ENCODE measurements at regions not wholly inside any gene's neighbourhood (a gene's known extent, or its start where the extent isn't known, plus 50 kb on each side); places are given as distances from the start of the nearest gene placed in this dataset.

GRCh38 chr4:102438396-102439235 lies 62.5 kb upstream of the NFKB1 start:
- Histone ChIP-seq H3K36me3 (no peaks in the 10 kb centered on the region), H3K4me3 (no peak overlapping the region), H3K27me3 (no peaks in the 10 kb centered on the region), H3K27ac (peak overlapping the region in 2 of 4 donors; percentile 13 to 34), H3K9me3 (no peaks in the 10 kb centered on the region), H3K4me1 (peaks cover 3 to 18% (median 10%) of the 10 kb centered on the region in 3 donors)
- no peak for TF ChIP-seq CTCF (IDR thresholded peaks at IDR 0.05)
- WGBS, 2 donors, result 81 to 90% methylated on average over 4 of the region's 4 CpGs
- peak in 2 of 4 donors; percentile 6 to 16 for ATAC-seq
- no peak for DNase-seq
- no peak for FAIRE-seq
- intact Hi-C loops (cut with DNase I), result no loop called here

- DNase-seq (peak in 2 of 6 donors; percentile 12 to 30), ATAC-seq (peak; percentile 65 to 92 (median 77)), FAIRE-seq (no peak)
- Histone ChIP-seq H3K9me3 (no peaks in the 10 kb centered on the region), H3K36me3 (no peaks in the 10 kb centered on the region), H3K27ac (peak overlapping the region in 1 of 4 donors; percentile 34), H3K4me3 (no peak overlapping the region), H3K27me3 (no peaks in the 10 kb centered on the region), H3K4me1 (peaks cover 3 to 18% (median 10%) of the 10 kb centered on the region in 3 donors)
- no peak for TF ChIP-seq CTCF (IDR thresholded peaks at IDR 0.05)
- intact Hi-C loops (cut with DNase I), result no loop called here
- WGBS, 2 donors, result 18 to 23% methylated on average over 3 of the region's 3 CpGs
Observed at GRCh38 chr4:102439236-102439614, 61.9 kb upstream of the NFKB1 start.

- intact Hi-C loops (cut with DNase I), result loop anchor here in 2 of 3 donors (5.0 to 10.0 kb wide), 3 partner anchors 567 to 665 kb away; partner anchors contain the start of gene SLC9B1 (in 1 of the 2)
- no peak for TF ChIP-seq CTCF (IDR thresholded peaks at IDR 0.05)
- Histone ChIP-seq H3K27ac (peak overlapping the region in 1 of 4 donors; percentile 1), H3K4me3 (no peak overlapping the region), H3K36me3 (no peaks in the 10 kb centered on the region), H3K4me1 (peaks cover 3 to 18% (median 10%) of the 10 kb centered on the region in 3 donors), H3K27me3 (no peaks in the 10 kb centered on the region), H3K9me3 (no peaks in the 10 kb centered on the region)
- no peak for FAIRE-seq
- peak in 3 of 4 donors; percentile 42 to 66 (median 65) for ATAC-seq
- no peak for DNase-seq
Observed at GRCh38 chr4:102439812-102440211, 61.3 kb upstream of the NFKB1 start.

DNA sequence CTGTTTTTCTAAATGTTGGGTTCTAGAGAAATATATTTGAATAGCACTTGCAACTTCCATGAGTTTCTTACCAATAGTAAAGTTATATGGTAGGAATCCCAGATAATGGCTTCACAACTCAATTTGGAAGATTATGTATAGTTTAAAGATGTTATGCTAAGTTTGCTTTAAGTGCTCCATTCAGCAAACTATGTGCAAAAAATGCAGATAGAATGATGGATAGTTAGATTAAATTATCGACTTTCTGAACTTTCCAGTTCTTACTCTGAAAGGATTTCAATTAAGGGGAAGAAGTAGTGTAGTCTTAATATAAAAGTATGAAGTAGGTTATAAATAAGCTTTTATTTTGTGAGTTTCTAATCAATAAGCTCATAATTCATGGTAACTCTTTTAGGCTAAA lies 60.7 kb upstream of the NFKB1 start:
- Histone ChIP-seq H3K4me1 (peaks cover 3 to 18% (median 10%) of the 10 kb centered on the region in 3 donors), H3K4me3 (no peak overlapping the region), H3K9me3 (no peaks in the 10 kb centered on the region), H3K27ac (no peak overlapping the region), H3K36me3 (no peaks in the 10 kb centered on the region), H3K27me3 (no peaks in the 10 kb centered on the region)
- intact Hi-C loops (cut with DNase I), result loop anchor here in 2 of 3 donors (5.0 to 10.0 kb wide), 3 partner anchors 567 to 664 kb away; partner anchors contain the start of gene SLC9B1 (in 1 of the 2)
- ATAC-seq (no peak), FAIRE-seq (no peak), DNase-seq (no peak)
- no peak for TF ChIP-seq CTCF (IDR thresholded peaks at IDR 0.05)
- 49 to 57% methylated on average over 1 of the region's 1 CpG for WGBS, 2 donors
